ENCODE measurements at regions not wholly inside any gene's neighbourhood (a gene's known extent, or its start where the extent isn't known, plus 50 kb on each side); places are given as distances from the start of the nearest gene placed in this dataset.
"Not testable (repeated sequence)": the region's sequence is repeated elsewhere in the genome, so short reads cannot be mapped to it uniquely, and the experiment has no call there.

- DNase-seq (ENCODE audit: low spot score), result not testable (repeated sequence)
These were observed 252.5 kb upstream of the USP9Y start for GRCh38 chrY:12448561-12448960.

- DNase-seq (ENCODE audit: low spot score), result not testable (repeated sequence)
These were observed 247.7 kb upstream of the USP9Y start for GRCh38 chrY:12453318-12453717.

- DNase-seq (ENCODE audit: low spot score), result no peak
These were observed 241.1 kb upstream of the USP9Y start for GRCh38 chrY:12459965-12460364.

GRCh38 chrY:12464155-12464554 is 236.9 kb upstream of the USP9Y start:
- no peak for DNase-seq (ENCODE audit: low spot score)

- no peak for DNase-seq (ENCODE audit: low spot score)
These were observed 235.3 kb upstream of the USP9Y start for GRCh38 chrY:12465706-12466105.

GRCh38 chrY:12469081-12469480 is 231.9 kb upstream of the USP9Y start:
- no peak for DNase-seq (ENCODE audit: low spot score)

GRCh38 chrY:12474472-12474871 is 226.6 kb upstream of the USP9Y start:
- no peak for DNase-seq (ENCODE audit: low spot score)

GRCh38 chrY:12479382-12479781 is 221.6 kb upstream of the USP9Y start:
- DNase-seq (ENCODE audit: low spot score), result no peak

GRCh38 chrY:12483394-12483793 is 217.6 kb upstream of the USP9Y start:
- no peak for DNase-seq (ENCODE audit: low spot score)

- DNase-seq (ENCODE audit: low spot score), result peak; percentile 68
These were observed 210.3 kb upstream of the USP9Y start for GRCh38 chrY:12490558-12491209.

- no peak for DNase-seq (ENCODE audit: low spot score)
These were observed 208.8 kb upstream of the USP9Y start for GRCh38 chrY:12492218-12492617.

- no peak for DNase-seq (ENCODE audit: low spot score)
These were observed 205.0 kb upstream of the USP9Y start for GRCh38 chrY:12496007-12496406.

- DNase-seq (ENCODE audit: low spot score), result no peak
These were observed 200.9 kb upstream of the USP9Y start for GRCh38 chrY:12500096-12500495.

GRCh38 chrY:12504028-12504427 is 197.0 kb upstream of the USP9Y start:
- not testable (repeated sequence) for DNase-seq (ENCODE audit: low spot score)

- DNase-seq (ENCODE audit: low spot score), result no peak
These were observed 183.7 kb upstream of the USP9Y start for GRCh38 chrY:12517338-12517737.

- DNase-seq (ENCODE audit: low spot score), result no peak
These were observed 175.8 kb upstream of the USP9Y start for GRCh38 chrY:12525206-12525605.

GRCh38 chrY:12526362-12527063 is 174.5 kb upstream of the USP9Y start:
- DNase-seq (ENCODE audit: low spot score), result no peak

- DNase-seq (ENCODE audit: low spot score), result no peak
These were observed 163.7 kb upstream of the USP9Y start for GRCh38 chrY:12537226-12537854.

- DNase-seq (ENCODE audit: low spot score), result no peak
These were observed 154.1 kb upstream of the USP9Y start for GRCh38 chrY:12546746-12547420.

GRCh38 chrY:12552471-12553283 is 148.4 kb upstream of the USP9Y start:
- peak; percentile 5 for DNase-seq (ENCODE audit: low spot score)

GRCh38 chrY:12553909-12554308 is 147.1 kb upstream of the USP9Y start:
- DNase-seq (ENCODE audit: low spot score), result no peak

- DNase-seq (ENCODE audit: low spot score), result no peak
These were observed 146.0 kb upstream of the USP9Y start for GRCh38 chrY:12555005-12555404.

Measured in umbilical cord (tissue), 1 donor.